ENCODE measurements at regions not wholly inside any gene's neighbourhood (a gene's known extent, or its start where the extent isn't known, plus 50 kb on each side); places are given as distances from the start of the nearest gene placed in this dataset.

DNA sequence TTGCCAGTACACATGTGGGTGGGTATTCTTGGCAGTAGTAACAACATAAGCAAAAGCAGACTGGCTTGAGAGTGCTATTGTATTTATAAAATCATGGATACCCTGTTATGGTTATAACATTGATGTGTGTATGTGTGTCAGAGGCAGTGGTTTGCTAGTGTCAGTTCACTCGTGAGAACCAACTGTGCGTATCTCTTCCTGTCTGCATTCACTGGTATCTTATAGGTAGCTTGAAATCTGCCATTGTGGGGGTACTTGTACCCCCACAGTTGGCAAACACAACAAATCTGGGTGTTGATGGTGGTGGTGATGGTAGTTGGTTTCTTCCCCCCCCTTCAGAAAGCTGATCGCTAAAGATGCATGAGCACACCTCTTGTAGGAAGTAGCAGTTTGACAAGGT lies 355.8 kb upstream of the SATB1 start:
- POLR2A ChIA-PET, result no interaction called here
- no peak overlapping the region for H3K4me3 ChIP-seq (ENCODE audit: low read depth, low read length)
- no peak overlapping the region for H3K27ac ChIP-seq (ENCODE audit: low read depth, low read length)
- TF ChIP-seq, protein P1, sequence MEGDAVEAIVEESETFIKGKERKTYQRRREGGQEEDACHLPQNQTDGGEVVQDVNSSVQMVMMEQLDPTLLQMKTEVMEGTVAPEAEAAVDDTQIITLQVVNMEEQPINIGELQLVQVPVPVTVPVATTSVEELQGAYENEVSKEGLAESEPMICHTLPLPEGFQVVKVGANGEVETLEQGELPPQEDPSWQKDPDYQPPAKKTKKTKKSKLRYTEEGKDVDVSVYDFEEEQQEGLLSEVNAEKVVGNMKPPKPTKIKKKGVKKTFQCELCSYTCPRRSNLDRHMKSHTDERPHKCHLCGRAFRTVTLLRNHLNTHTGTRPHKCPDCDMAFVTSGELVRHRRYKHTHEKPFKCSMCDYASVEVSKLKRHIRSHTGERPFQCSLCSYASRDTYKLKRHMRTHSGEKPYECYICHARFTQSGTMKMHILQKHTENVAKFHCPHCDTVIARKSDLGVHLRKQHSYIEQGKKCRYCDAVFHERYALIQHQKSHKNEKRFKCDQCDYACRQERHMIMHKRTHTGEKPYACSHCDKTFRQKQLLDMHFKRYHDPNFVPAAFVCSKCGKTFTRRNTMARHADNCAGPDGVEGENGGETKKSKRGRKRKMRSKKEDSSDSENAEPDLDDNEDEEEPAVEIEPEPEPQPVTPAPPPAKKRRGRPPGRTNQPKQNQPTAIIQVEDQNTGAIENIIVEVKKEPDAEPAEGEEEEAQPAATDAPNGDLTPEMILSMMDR (IDR thresholded peaks at IDR 0.05; ENCODE audit: low read depth, low read length), result no peak
- CTCF ChIA-PET, result no interaction called here
- no peak for DNase-seq (ENCODE audit: low read depth, low spot score)
- no peaks in the 10 kb centered on the region for H3K27me3 ChIP-seq (ENCODE audit: control insufficient read depth, insufficient read depth, low read length)
- H3K9me3 ChIP-seq (ENCODE audit: control insufficient read depth, insufficient read depth, low read length), result no peaks in the 10 kb centered on the region

DNA sequence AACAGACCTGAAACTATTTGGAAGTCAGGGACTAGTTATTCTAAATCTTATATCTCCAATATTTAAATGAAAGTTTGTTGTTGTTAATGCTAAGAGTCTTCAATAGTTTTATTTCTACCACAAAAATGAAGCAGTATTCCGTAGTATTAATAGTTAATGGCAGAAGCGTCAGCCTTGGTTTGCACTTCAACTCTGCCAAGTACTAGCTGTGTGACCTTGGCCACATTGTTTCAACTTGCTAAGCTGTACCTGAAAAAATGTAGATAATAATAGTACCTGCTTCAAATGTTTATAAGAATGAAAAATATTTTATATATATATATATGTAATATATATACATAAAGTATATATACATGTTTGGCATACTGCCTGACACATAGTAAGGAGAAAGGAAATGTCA lies 354.6 kb upstream of the SATB1 start:
- Histone ChIP-seq H3K27ac (ENCODE audit: low read depth, low read length) (no peak overlapping the region), H3K4me3 (ENCODE audit: low read depth, low read length) (no peak overlapping the region), H3K9me3 (ENCODE audit: control insufficient read depth, insufficient read depth, low read length) (no peaks in the 10 kb centered on the region), H3K27me3 (ENCODE audit: control insufficient read depth, insufficient read depth, low read length) (no peaks in the 10 kb centered on the region)
- TF ChIP-seq, protein P1 (IDR thresholded peaks at IDR 0.05; ENCODE audit: low read depth, low read length), result no peak
- DNase-seq (ENCODE audit: low read depth, low spot score), result no peak
- ChIA-PET POLR2A (no interaction called here), CTCF (no interaction called here)

DNA sequence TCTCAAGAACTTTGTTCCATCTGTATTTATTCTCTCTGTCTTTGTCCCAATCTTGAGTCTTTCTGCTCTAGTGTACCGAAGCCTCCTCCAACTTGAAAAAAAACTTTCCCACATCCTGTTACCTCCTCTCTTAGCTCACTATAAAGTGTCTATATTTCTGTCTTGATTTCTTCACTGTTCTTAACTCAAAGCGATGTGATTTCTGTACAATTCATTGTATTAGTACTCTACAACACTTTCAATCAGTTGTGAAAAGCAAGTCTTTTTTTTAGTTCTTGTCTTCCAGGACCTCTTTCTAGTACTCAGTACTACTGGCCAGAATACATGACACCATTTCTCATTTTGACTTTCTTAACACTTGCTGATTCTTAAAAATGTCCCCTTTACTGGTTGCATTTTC lies 353.5 kb upstream of the SATB1 start:
- ChIA-PET POLR2A (no interaction called here), CTCF (no interaction called here)
- Histone ChIP-seq H3K27ac (ENCODE audit: low read depth, low read length) (no peak overlapping the region), H3K9me3 (ENCODE audit: control insufficient read depth, insufficient read depth, low read length) (no peaks in the 10 kb centered on the region), H3K27me3 (ENCODE audit: control insufficient read depth, insufficient read depth, low read length) (no peaks in the 10 kb centered on the region), H3K4me3 (ENCODE audit: low read depth, low read length) (no peak overlapping the region)
- no peak for DNase-seq (ENCODE audit: low read depth, low spot score)
- TF ChIP-seq, protein P1 (IDR thresholded peaks at IDR 0.05; ENCODE audit: low read depth, low read length), result no peak

DNA sequence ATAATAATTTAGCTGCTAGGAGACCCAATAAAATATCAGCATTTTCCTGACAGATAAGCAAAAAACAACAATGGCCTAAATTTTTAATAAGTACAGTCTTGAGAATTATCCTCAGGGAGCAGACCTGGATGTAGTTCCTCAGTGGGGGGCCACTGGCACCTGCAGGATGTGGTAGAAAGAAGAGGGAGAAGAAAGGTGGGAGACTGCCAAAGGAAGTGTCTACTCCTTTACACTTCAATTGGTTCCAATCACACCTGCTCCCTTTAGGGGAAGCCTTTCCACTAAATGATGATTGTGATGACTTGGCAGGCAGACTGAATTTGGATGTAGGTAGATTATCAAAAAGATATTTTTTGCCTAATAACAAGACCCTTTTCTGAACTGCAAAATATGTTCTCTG lies 353.0 kb upstream of the SATB1 start:
- Histone ChIP-seq H3K4me3 (ENCODE audit: low read depth, low read length) (no peak overlapping the region), H3K27me3 (ENCODE audit: control insufficient read depth, insufficient read depth, low read length) (no peaks in the 10 kb centered on the region), H3K9me3 (ENCODE audit: control insufficient read depth, insufficient read depth, low read length) (peaks cover 4% of the 10 kb centered on the region; the same call in 1 of the 2 replicates), H3K27ac (ENCODE audit: low read depth, low read length) (no peak overlapping the region)
- DNase-seq (ENCODE audit: low read depth, low spot score), result no peak
- TF ChIP-seq, protein P1 (IDR thresholded peaks at IDR 0.05; ENCODE audit: low read depth, low read length), result no peak
- POLR2A ChIA-PET, result no interaction called here
- CTCF ChIA-PET, result no interaction called here

DNA sequence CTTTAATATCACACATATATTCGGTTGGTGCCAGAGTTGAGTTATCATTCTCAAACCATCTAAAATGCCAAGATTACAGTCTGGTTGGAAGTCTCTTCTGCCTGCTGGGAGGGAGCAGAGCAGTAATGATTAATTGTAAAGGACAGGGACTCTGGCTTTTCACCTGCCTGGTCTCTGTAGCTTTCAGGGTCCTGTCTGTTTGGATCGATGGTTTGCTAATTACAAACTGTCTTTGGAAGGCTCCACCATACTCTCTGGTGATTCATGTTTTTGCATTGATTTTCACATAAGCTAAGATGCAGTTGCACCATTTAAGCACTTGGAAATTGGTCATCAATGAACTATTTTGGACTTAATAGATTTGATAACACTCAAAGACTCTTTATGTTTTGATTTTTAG lies 350.4 kb upstream of the SATB1 start:
- Histone ChIP-seq H3K27me3 (ENCODE audit: control insufficient read depth, insufficient read depth, low read length) (no peaks in the 10 kb centered on the region), H3K9me3 (ENCODE audit: control insufficient read depth, insufficient read depth, low read length) (peaks cover 8% of the 10 kb centered on the region; the same call in 1 of the 2 replicates), H3K4me3 (ENCODE audit: low read depth, low read length) (no peak overlapping the region), H3K27ac (ENCODE audit: low read depth, low read length) (no peak overlapping the region)
- CTCF ChIA-PET, result no interaction called here
- DNase-seq (ENCODE audit: low read depth, low spot score), result no peak
- POLR2A ChIA-PET, result no interaction called here
- TF ChIP-seq, protein P1 (IDR thresholded peaks at IDR 0.05; ENCODE audit: low read depth, low read length), result no peak

All from AG04450 (cell line).